ENCODE measurements at regions not wholly inside any gene's neighbourhood (a gene's known extent, or its start where the extent isn't known, plus 50 kb on each side); places are given as distances from the start of the nearest gene placed in this dataset.

DNA sequence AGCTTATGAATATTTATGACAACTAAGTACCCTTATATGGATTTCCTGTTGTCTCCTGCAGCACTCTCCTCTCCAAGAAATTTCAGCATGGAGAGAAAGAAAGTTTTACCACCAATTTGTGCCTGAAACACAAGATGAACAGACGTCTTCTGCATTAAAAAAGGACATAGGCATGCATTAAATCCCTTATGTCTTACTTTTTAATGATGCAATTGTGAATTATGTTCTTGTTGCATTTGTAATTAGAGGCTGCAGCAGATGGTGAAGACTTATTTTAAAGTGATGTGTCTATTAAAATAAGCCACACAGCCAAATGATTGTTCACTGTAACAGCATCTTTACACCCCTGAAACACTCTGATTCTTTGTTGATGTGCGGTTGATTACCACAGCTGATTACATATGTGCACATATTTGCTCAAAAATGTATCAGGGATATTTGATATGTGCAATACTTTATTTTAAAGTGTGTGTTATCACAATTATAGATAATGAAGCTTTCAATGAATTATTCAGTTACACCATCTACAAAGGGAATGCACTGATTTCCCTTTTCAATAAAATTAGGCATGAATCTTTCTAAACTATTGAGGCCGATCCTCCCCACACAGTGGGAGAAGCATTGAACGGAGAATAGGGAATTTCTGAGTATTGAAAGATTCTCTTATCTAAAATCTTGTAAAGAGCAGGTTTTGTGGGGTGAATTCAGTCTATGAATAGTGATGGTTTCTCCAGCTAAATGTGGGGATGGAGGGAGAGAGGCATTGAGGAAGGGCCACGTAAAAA is 585.1 kb downstream of the SLC4A3 start:
- WGBS (ENCODE audit: insufficient coverage, low coverage, missing lambda C conversion rate) = 0% methylated on average over 4 of the region's 5 CpGs
- ChIA-PET CTCF (ENCODE audit: low intra/inter-chr PET ratio) (no interaction called here), POLR2A (no interaction called here)
- no peak overlapping the region for H3K4me3 ChIP-seq
- H3K27ac ChIP-seq (ENCODE audit: extremely low read depth, low read depth, low read length) = no peak overlapping the region
- H3K9me3 ChIP-seq (replicated peaks; ENCODE audit: control insufficient read depth, insufficient read depth, low read depth, low read length) = no peaks in the 10 kb centered on the region
- in situ Hi-C loops (cut with MboI) = no loop called here
- no peaks in the 10 kb centered on the region for H4K20me1 ChIP-seq (replicated peaks; ENCODE audit: control insufficient read depth, insufficient read depth, low read length)
- DNase-seq (ENCODE audit: extremely low read depth in 1 of 4, low spot score in 3 of 4) (no peak), FAIRE-seq (no peak), ATAC-seq (no peak)
- no peaks in the 10 kb centered on the region for H3K4me1 ChIP-seq (replicated peaks in 1 of 2; ENCODE audit: control insufficient read depth in 2 of 2, insufficient read depth in 2 of 2, low read length in 2 of 2)
- H3K4me2 ChIP-seq (ENCODE audit: insufficient read depth, low read length) = no peak overlapping the region
- BruUV-seq (replicated peaks) = no TSS peak
- H3K9me1 ChIP-seq (ENCODE audit: control insufficient read depth, insufficient read depth, low read length) = no peaks in the 10 kb centered on the region
- no peaks in the 10 kb centered on the region for H3K27me3 ChIP-seq (ENCODE audit: control insufficient read depth in 2 of 2, insufficient read depth in 2 of 2, low read length in 2 of 2)
- intact Hi-C loops (cut with micrococcal nuclease) = no loop called here
- no peak overlapping the region for H2AFZ ChIP-seq (ENCODE audit: low read depth, low read length)
- H3K79me2 ChIP-seq (ENCODE audit: control insufficient read depth, insufficient read depth, low read length) = no peaks in the 10 kb centered on the region
- no peaks in the 10 kb centered on the region for H3K36me3 ChIP-seq (ENCODE audit: control insufficient read depth, insufficient read depth, low read length)
- no peak overlapping the region for H3K9ac ChIP-seq (ENCODE audit: insufficient read depth in 1 of 2, low read depth in 2 of 2, low read length in 2 of 2)
- TF ChIP-seq ZC3H11A (IDR thresholded peaks at IDR 0.05; ENCODE audit: low read depth, low read length) = no peak
- TF ChIP-seq ZNF282 (CRISPR knock-in tag; IDR thresholded peaks at IDR 0.05) = no peak
- no peak for TF ChIP-seq IRF2 (CRISPR knock-in tag; IDR thresholded peaks at IDR 0.05)
- no peak for TF ChIP-seq CEBPB (tag; IDR thresholded peaks at IDR 0.05)
- no peak for TF ChIP-seq CHD1 (IDR thresholded peaks at IDR 0.05; ENCODE audit: low read length)

DNA sequence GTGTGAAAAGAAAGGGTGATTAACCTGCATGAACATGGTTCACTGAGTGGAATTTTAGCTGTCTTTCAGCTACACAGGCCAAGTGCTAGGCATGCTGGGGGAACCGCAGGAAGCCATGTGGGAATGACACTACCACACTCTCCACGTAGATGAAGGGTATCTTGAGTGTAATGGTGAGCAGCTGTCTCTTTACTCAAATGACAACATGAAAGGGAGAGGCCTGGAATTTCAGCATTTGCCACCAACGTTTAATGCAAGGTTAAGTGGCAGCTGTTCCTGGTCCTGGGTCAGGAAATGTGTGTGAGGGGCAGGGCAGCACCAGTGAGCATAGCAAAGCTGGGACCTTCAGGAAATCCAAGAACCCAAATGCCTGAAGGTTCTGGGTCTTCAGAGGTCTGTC is 588.4 kb downstream of the SLC4A3 start:
- FAIRE-seq = no peak
- intact Hi-C loops (cut with micrococcal nuclease) = no loop called here

More for the DNA sequence above, 588.4 kb downstream of the SLC4A3 start:
- no peaks in the 10 kb centered on the region for H3K27me3 ChIP-seq (ENCODE audit: control insufficient read depth in 2 of 2, insufficient read depth in 2 of 2, low read length in 2 of 2)
- TF ChIP-seq IFI16 (CRISPR knock-in tag; IDR thresholded peaks at IDR 0.05) = no peak
- no peak for TF ChIP-seq FIP1L1 (IDR thresholded peaks at IDR 0.05; ENCODE audit: low read depth, low read length, poor library complexity, severe bottlenecking)
- no peaks in the 10 kb centered on the region for H3K9me1 ChIP-seq (ENCODE audit: control insufficient read depth, insufficient read depth, low read length)
- no peak overlapping the region for H3K4me3 ChIP-seq
- no peaks in the 10 kb centered on the region for H3K9me3 ChIP-seq (replicated peaks; ENCODE audit: control insufficient read depth, insufficient read depth, low read depth, low read length)
- H2AFZ ChIP-seq (ENCODE audit: low read depth, low read length) = no peak overlapping the region
- no peaks in the 10 kb centered on the region for H3K36me3 ChIP-seq (ENCODE audit: control insufficient read depth, insufficient read depth, low read length)
- POLR2A ChIA-PET = no interaction called here
- no peaks in the 10 kb centered on the region for H3K79me2 ChIP-seq (ENCODE audit: control insufficient read depth, insufficient read depth, low read length)
- H3K4me2 ChIP-seq (ENCODE audit: insufficient read depth, low read length) = no peak overlapping the region
- no peaks in the 10 kb centered on the region for H4K20me1 ChIP-seq (replicated peaks; ENCODE audit: control insufficient read depth, insufficient read depth, low read length)
- in situ Hi-C loops (cut with MboI) = no loop called here
- WGBS (ENCODE audit: insufficient coverage, low coverage, missing lambda C conversion rate) = 0% methylated on average over 3 of the region's 3 CpGs
- ATAC-seq = no peak
- no TSS peak for BruUV-seq (replicated peaks)
- no peak overlapping the region for H3K27ac ChIP-seq (ENCODE audit: extremely low read depth, low read depth, low read length)
- no peak for DNase-seq (ENCODE audit: extremely low read depth in 1 of 4, low spot score in 3 of 4)
- no peak overlapping the region for H3K9ac ChIP-seq (ENCODE audit: insufficient read depth in 1 of 2, low read depth in 2 of 2, low read length in 2 of 2)
- CTCF ChIA-PET (ENCODE audit: low intra/inter-chr PET ratio) = no interaction called here
- no peaks in the 10 kb centered on the region for H3K4me1 ChIP-seq (replicated peaks in 1 of 2; ENCODE audit: control insufficient read depth in 2 of 2, insufficient read depth in 2 of 2, low read length in 2 of 2)

All from K562 (cell line).